Stimulated activated naive B cell treated with anti-CD40 and anti-IgM and Interleukin-4, amounts not matched to agents 10 μg/mL and 1 μg/mL and 100 μg/mL, for 72 hours (primary cell): ENCODE measurements at regions not wholly inside any gene's neighbourhood (a gene's known extent, or its start where the extent isn't known, plus 50 kb on each side); places are given as distances from the start of the nearest gene placed in this dataset.
A peak's percentile ranks its signal among the peaks of the same experiment; 100 is the strongest.
"Not testable (repeated sequence)": the region's sequence is repeated elsewhere in the genome, so short reads cannot be mapped to it uniquely, and the experiment has no call there.

Source experiments
- ATAC-seq, 2 donors: fragments of 150-1000 bp; cut with Tn5 transposase; replicated peaks; 2 replicates each; pipeline ENCODE4 v1.10.0; 2021; ENCODE audit warnings: moderate library complexity in 1 of 2
- DNase-seq: peaks from one replicate; pipeline ENCODE4 v3.0.0; 2021
- H3K27ac Mint-ChIP-seq: one replicate; pipeline ENCODE4 v1.8.0; 2022; ENCODE audit warnings: mild to moderate bottlenecking, mixed read lengths
- H3K27me3 Mint-ChIP-seq, 2 donors: one replicate each; pipeline ENCODE4 v1.8.0; 2022; ENCODE audit warnings: mixed read lengths in 2 of 2
- H3K36me3 Mint-ChIP-seq, 2 donors: one replicate each; pipeline ENCODE4 v1.8.0; 2022; ENCODE audit warnings: mixed read lengths in 2 of 2, mild to moderate bottlenecking in 1 of 2
- H3K4me1 Mint-ChIP-seq, 2 donors: one replicate each; pipeline ENCODE4 v1.8.0; 2022; ENCODE audit warnings: mixed read lengths in 2 of 2, mild to moderate bottlenecking in 1 of 2
- H3K4me3 Mint-ChIP-seq, 2 donors: one replicate each; pipeline ENCODE4 v1.8.0; 2022; ENCODE audit warnings: mild to moderate bottlenecking in 2 of 2, mixed read lengths in 2 of 2, moderate library complexity in 1 of 2
- H3K9me3 Mint-ChIP-seq, 2 donors: one replicate each; pipeline ENCODE4 v1.8.0; 2022; ENCODE audit warnings: mixed read lengths in 2 of 2, mild to moderate bottlenecking in 1 of 2

- Mint-ChIP-seq H3K27me3 (peaks cover 0 to 8% of the 10 kb centered on the region in 2 donors), H3K36me3 (no peaks in the 10 kb centered on the region), H3K27ac (no peak overlapping the region), H3K4me3 (no peak overlapping the region), H3K9me3 (no peaks in the 10 kb centered on the region), H3K4me1 (peaks cover 0 to 16% of the 10 kb centered on the region in 2 donors)
- DNase-seq (no peak), ATAC-seq (no peak)
Observed at GRCh38 chr1:229147072-229147471, 123.8 kb upstream of the RAB4A start.

GRCh38 chr1:229148041-229148671, 122.8 kb upstream of the RAB4A start:
- H3K27ac Mint-ChIP-seq, result no peak overlapping the region
- ATAC-seq, result no peak
- no peak overlapping the region for H3K4me3 Mint-ChIP-seq
- H3K27me3 Mint-ChIP-seq, result peaks cover 0 to 8% of the 10 kb centered on the region in 2 donors
- no peak for DNase-seq
- no peaks in the 10 kb centered on the region for H3K9me3 Mint-ChIP-seq
- H3K4me1 Mint-ChIP-seq, result peaks cover 0 to 16% of the 10 kb centered on the region in 2 donors
- H3K36me3 Mint-ChIP-seq, result no peaks in the 10 kb centered on the region

GRCh38 chr1:229148743-229149142, 122.2 kb upstream of the RAB4A start:
- DNase-seq, result no peak
- Mint-ChIP-seq H3K36me3 (no peaks in the 10 kb centered on the region), H3K27me3 (peaks cover 0 to 8% of the 10 kb centered on the region in 2 donors), H3K9me3 (no peaks in the 10 kb centered on the region), H3K4me3 (no peak overlapping the region), H3K4me1 (peaks cover 0 to 16% of the 10 kb centered on the region in 2 donors), H3K27ac (no peak overlapping the region)
- ATAC-seq, result peak in 1 of 2 donors; percentile 12

GRCh38 chr1:229149435-229149834, 121.5 kb upstream of the RAB4A start:
- DNase-seq, result no peak
- no peak overlapping the region for H3K27ac Mint-ChIP-seq
- H3K9me3 Mint-ChIP-seq, result no peaks in the 10 kb centered on the region
- H3K27me3 Mint-ChIP-seq, result peaks cover 0 to 4% of the 10 kb centered on the region in 2 donors
- H3K4me1 Mint-ChIP-seq, result peaks cover 0 to 19% of the 10 kb centered on the region in 2 donors
- no peaks in the 10 kb centered on the region for H3K36me3 Mint-ChIP-seq
- no peak for ATAC-seq
- no peak overlapping the region for H3K4me3 Mint-ChIP-seq

- H3K4me3 Mint-ChIP-seq, result no peak overlapping the region
- H3K36me3 Mint-ChIP-seq, result no peaks in the 10 kb centered on the region
- no peak overlapping the region for H3K27ac Mint-ChIP-seq
- H3K9me3 Mint-ChIP-seq, result no peaks in the 10 kb centered on the region
- ATAC-seq, result no peak
- peaks cover 0 to 4% of the 10 kb centered on the region in 2 donors for H3K27me3 Mint-ChIP-seq
- DNase-seq, result no peak
- peaks cover 7 to 30% of the 10 kb centered on the region in 2 donors for H3K4me1 Mint-ChIP-seq
Observed at GRCh38 chr1:229150518-229150917, 120.4 kb upstream of the RAB4A start.

- not testable (repeated sequence) for H3K36me3 Mint-ChIP-seq, H3K4me3 Mint-ChIP-seq, DNase-seq, ATAC-seq, H3K9me3 Mint-ChIP-seq, H3K27ac Mint-ChIP-seq, H3K27me3 Mint-ChIP-seq
- peaks cover 10 to 35% of the 10 kb centered on the region in 2 donors for H3K4me1 Mint-ChIP-seq
Observed at GRCh38 chr1:229151412-229151811, 119.5 kb upstream of the RAB4A start.

GRCh38 chr1:229152311-229152710, 118.6 kb upstream of the RAB4A start:
- no peaks in the 10 kb centered on the region for H3K9me3 Mint-ChIP-seq

GRCh38 chr1:229153955-229154548, 116.9 kb upstream of the RAB4A start:
- ATAC-seq, result no peak
- H3K27ac Mint-ChIP-seq, result no peak overlapping the region
- H3K4me3 Mint-ChIP-seq, result no peak overlapping the region
- H3K4me1 Mint-ChIP-seq, result peaks cover 17 to 19% of the 10 kb centered on the region in 2 donors
- no peak for DNase-seq
- no peaks in the 10 kb centered on the region for H3K9me3 Mint-ChIP-seq
- H3K27me3 Mint-ChIP-seq, result no peaks in the 10 kb centered on the region
- H3K36me3 Mint-ChIP-seq, result no peaks in the 10 kb centered on the region

More at GRCh38 chr1:229152311-229152710, 118.6 kb upstream of the RAB4A start:
- H3K4me3 Mint-ChIP-seq, result no peak overlapping the region
- peaks cover 10 to 28% of the 10 kb centered on the region in 2 donors for H3K4me1 Mint-ChIP-seq
- H3K36me3 Mint-ChIP-seq, result no peaks in the 10 kb centered on the region
- no peaks in the 10 kb centered on the region for H3K27me3 Mint-ChIP-seq
- no peak for DNase-seq
- ATAC-seq, result no peak
- H3K27ac Mint-ChIP-seq, result no peak overlapping the region

GRCh38 chr1:229154811-229155210, 116.1 kb upstream of the RAB4A start:
- DNase-seq (no peak), ATAC-seq (no peak)
- Mint-ChIP-seq H3K9me3 (no peaks in the 10 kb centered on the region), H3K27ac (peak overlapping the region; percentile 37), H3K27me3 (no peaks in the 10 kb centered on the region), H3K4me1 (peaks cover 17 to 19% of the 10 kb centered on the region in 2 donors), H3K4me3 (no peak overlapping the region), H3K36me3 (no peaks in the 10 kb centered on the region)

- peak; percentile 61 for DNase-seq
- ATAC-seq, result peak; percentile 83 to 90
- Mint-ChIP-seq H3K4me1 (peaks cover 17 to 19% of the 10 kb centered on the region in 2 donors), H3K9me3 (no peaks in the 10 kb centered on the region), H3K27ac (peak overlapping the region; percentile 65), H3K4me3 (peak overlapping the region; percentile 27 to 57), H3K27me3 (no peaks in the 10 kb centered on the region), H3K36me3 (no peaks in the 10 kb centered on the region)
Observed at GRCh38 chr1:229155472-229155871, 115.4 kb upstream of the RAB4A start.

- no peaks in the 10 kb centered on the region for H3K27me3 Mint-ChIP-seq
- ATAC-seq (no peak), DNase-seq (no peak)
- no peaks in the 10 kb centered on the region for H3K9me3 Mint-ChIP-seq
- no peak overlapping the region for H3K4me3 Mint-ChIP-seq
- H3K27ac Mint-ChIP-seq, result no peak overlapping the region
- no peaks in the 10 kb centered on the region for H3K36me3 Mint-ChIP-seq
- H3K4me1 Mint-ChIP-seq, result peaks cover 17 to 19% of the 10 kb centered on the region in 2 donors
Observed at GRCh38 chr1:229156872-229157271, 114.0 kb upstream of the RAB4A start.

GRCh38 chr1:229157480-229157879, 113.4 kb upstream of the RAB4A start:
- ATAC-seq (no peak), DNase-seq (no peak)
- H3K27ac Mint-ChIP-seq, result no peak overlapping the region
- H3K4me3 Mint-ChIP-seq, result no peak overlapping the region
- no peaks in the 10 kb centered on the region for H3K36me3 Mint-ChIP-seq
- no peaks in the 10 kb centered on the region for H3K27me3 Mint-ChIP-seq
- H3K4me1 Mint-ChIP-seq, result peaks cover 17 to 19% of the 10 kb centered on the region in 2 donors
- no peaks in the 10 kb centered on the region for H3K9me3 Mint-ChIP-seq

GRCh38 chr1:229158341-229158921, 112.5 kb upstream of the RAB4A start:
- Mint-ChIP-seq H3K27me3 (no peaks in the 10 kb centered on the region), H3K36me3 (no peaks in the 10 kb centered on the region), H3K4me1 (peaks cover 17 to 19% of the 10 kb centered on the region in 2 donors), H3K27ac (no peak overlapping the region), H3K9me3 (no peaks in the 10 kb centered on the region), H3K4me3 (no peak overlapping the region)
- DNase-seq (no peak), ATAC-seq (peak; percentile 19 to 35)

- H3K4me3 Mint-ChIP-seq, result no peak overlapping the region
- H3K27me3 Mint-ChIP-seq, result no peaks in the 10 kb centered on the region
- H3K36me3 Mint-ChIP-seq, result no peaks in the 10 kb centered on the region
- H3K4me1 Mint-ChIP-seq, result peaks cover 17 to 19% of the 10 kb centered on the region in 2 donors
- ATAC-seq (no peak), DNase-seq (no peak)
- no peak overlapping the region for H3K27ac Mint-ChIP-seq
- no peaks in the 10 kb centered on the region for H3K9me3 Mint-ChIP-seq
Observed at GRCh38 chr1:229158927-229159326, 112.0 kb upstream of the RAB4A start.
